ENCODE measurements at regions not wholly inside any gene's neighbourhood (a gene's known extent, or its start where the extent isn't known, plus 50 kb on each side); places are given as distances from the start of the nearest gene placed in this dataset.

GRCh38 chr13:22839603-22840530 lies 340.9 kb upstream of the SGCG start:
- TF ChIP-seq CTCF (IDR thresholded peaks at IDR 0.05), result no peak
- no peak for TF ChIP-seq ZFX (IDR thresholded peaks at IDR 0.05; ENCODE audit: borderline replicate concordance)

Data from 22Rv1 (cell line).